ENCODE measurements at regions not wholly inside any gene's neighbourhood (a gene's known extent, or its start where the extent isn't known, plus 50 kb on each side); places are given as distances from the start of the nearest gene placed in this dataset.
"Not testable (repeated sequence)": the region's sequence is repeated elsewhere in the genome, so short reads cannot be mapped to it uniquely, and the experiment has no call there.

GRCh38 chr2:87406406-87407175 is 341.3 kb upstream of the PLGLB2 start:
- H3K9me3 ChIP-seq (ENCODE audit: low read length); H3K9ac ChIP-seq (ENCODE audit: low read length); H3K36me3 ChIP-seq (ENCODE audit: insufficient read depth, low read length); H3F3A ChIP-seq (ENCODE audit: insufficient read depth, low read length); H3K4me2 ChIP-seq (ENCODE audit: low read length); H4K20me1 ChIP-seq (ENCODE audit: insufficient read depth, low read length); H3K4me1 ChIP-seq (ENCODE audit: insufficient read depth, low read length, severe bottlenecking); H3K9me2 ChIP-seq (ENCODE audit: low read depth, low read length); H3K4me3 ChIP-seq (ENCODE audit: low read depth, low read length, poor library complexity, severe bottlenecking); H3K27me3 ChIP-seq (ENCODE audit: insufficient read depth, low read length); H2AFZ ChIP-seq (ENCODE audit: low read length); H3K27ac ChIP-seq (ENCODE audit: low read depth, low read length, poor library complexity, severe bottlenecking); H3K79me2 ChIP-seq (ENCODE audit: insufficient read depth, low read length): not testable (repeated sequence)

GRCh38 chr2:87409601-87410000 is 338.3 kb upstream of the PLGLB2 start:
- not testable (repeated sequence) for H3K9me3 ChIP-seq (ENCODE audit: low read length); H2AFZ ChIP-seq (ENCODE audit: low read length); H3K4me3 ChIP-seq (ENCODE audit: low read depth, low read length, poor library complexity, severe bottlenecking); H3F3A ChIP-seq (ENCODE audit: insufficient read depth, low read length); H4K20me1 ChIP-seq (ENCODE audit: insufficient read depth, low read length); H3K27me3 ChIP-seq (ENCODE audit: insufficient read depth, low read length); H3K79me2 ChIP-seq (ENCODE audit: insufficient read depth, low read length); H3K9me2 ChIP-seq (ENCODE audit: low read depth, low read length); H3K27ac ChIP-seq (ENCODE audit: low read depth, low read length, poor library complexity, severe bottlenecking); H3K4me2 ChIP-seq (ENCODE audit: low read length); H3K9ac ChIP-seq (ENCODE audit: low read length); H3K36me3 ChIP-seq (ENCODE audit: insufficient read depth, low read length); H3K4me1 ChIP-seq (ENCODE audit: insufficient read depth, low read length, severe bottlenecking)

- not testable (repeated sequence) for H4K20me1 ChIP-seq (ENCODE audit: insufficient read depth, low read length); H3K79me2 ChIP-seq (ENCODE audit: insufficient read depth, low read length); H3K4me3 ChIP-seq (ENCODE audit: low read depth, low read length, poor library complexity, severe bottlenecking); H3F3A ChIP-seq (ENCODE audit: insufficient read depth, low read length); H3K27ac ChIP-seq (ENCODE audit: low read depth, low read length, poor library complexity, severe bottlenecking); H2AFZ ChIP-seq (ENCODE audit: low read length); H3K9me3 ChIP-seq (ENCODE audit: low read length); H3K27me3 ChIP-seq (ENCODE audit: insufficient read depth, low read length); H3K36me3 ChIP-seq (ENCODE audit: insufficient read depth, low read length); H3K9ac ChIP-seq (ENCODE audit: low read length); H3K4me2 ChIP-seq (ENCODE audit: low read length); H3K9me2 ChIP-seq (ENCODE audit: low read depth, low read length); H3K4me1 ChIP-seq (ENCODE audit: insufficient read depth, low read length, severe bottlenecking)
Measured at GRCh38 chr2:87410371-87410770, 337.5 kb upstream of the PLGLB2 start.

- not testable (repeated sequence) for H2AFZ ChIP-seq (ENCODE audit: low read length); H3K9ac ChIP-seq (ENCODE audit: low read length); H3F3A ChIP-seq (ENCODE audit: insufficient read depth, low read length); H3K4me1 ChIP-seq (ENCODE audit: insufficient read depth, low read length, severe bottlenecking); H4K20me1 ChIP-seq (ENCODE audit: insufficient read depth, low read length); H3K4me3 ChIP-seq (ENCODE audit: low read depth, low read length, poor library complexity, severe bottlenecking); H3K36me3 ChIP-seq (ENCODE audit: insufficient read depth, low read length); H3K27me3 ChIP-seq (ENCODE audit: insufficient read depth, low read length); H3K4me2 ChIP-seq (ENCODE audit: low read length); H3K9me2 ChIP-seq (ENCODE audit: low read depth, low read length); H3K9me3 ChIP-seq (ENCODE audit: low read length); H3K79me2 ChIP-seq (ENCODE audit: insufficient read depth, low read length); H3K27ac ChIP-seq (ENCODE audit: low read depth, low read length, poor library complexity, severe bottlenecking)
Measured at GRCh38 chr2:87412036-87412820, 335.7 kb upstream of the PLGLB2 start.

GRCh38 chr2:87414331-87414730 is 333.6 kb upstream of the PLGLB2 start:
- H4K20me1 ChIP-seq (ENCODE audit: insufficient read depth, low read length); H3K4me3 ChIP-seq (ENCODE audit: low read depth, low read length, poor library complexity, severe bottlenecking); H3K27me3 ChIP-seq (ENCODE audit: insufficient read depth, low read length); H3K9me3 ChIP-seq (ENCODE audit: low read length); H3K27ac ChIP-seq (ENCODE audit: low read depth, low read length, poor library complexity, severe bottlenecking); H3F3A ChIP-seq (ENCODE audit: insufficient read depth, low read length); H3K36me3 ChIP-seq (ENCODE audit: insufficient read depth, low read length); H3K9me2 ChIP-seq (ENCODE audit: low read depth, low read length); H3K9ac ChIP-seq (ENCODE audit: low read length); H3K4me2 ChIP-seq (ENCODE audit: low read length); H3K4me1 ChIP-seq (ENCODE audit: insufficient read depth, low read length, severe bottlenecking); H3K79me2 ChIP-seq (ENCODE audit: insufficient read depth, low read length); H2AFZ ChIP-seq (ENCODE audit: low read length): not testable (repeated sequence)

- H3K36me3 ChIP-seq (ENCODE audit: insufficient read depth, low read length); H3K9ac ChIP-seq (ENCODE audit: low read length); H3K27me3 ChIP-seq (ENCODE audit: insufficient read depth, low read length); H3K27ac ChIP-seq (ENCODE audit: low read depth, low read length, poor library complexity, severe bottlenecking); H3F3A ChIP-seq (ENCODE audit: insufficient read depth, low read length); H3K4me3 ChIP-seq (ENCODE audit: low read depth, low read length, poor library complexity, severe bottlenecking); H3K9me3 ChIP-seq (ENCODE audit: low read length); H3K79me2 ChIP-seq (ENCODE audit: insufficient read depth, low read length); H3K4me1 ChIP-seq (ENCODE audit: insufficient read depth, low read length, severe bottlenecking); H4K20me1 ChIP-seq (ENCODE audit: insufficient read depth, low read length); H3K4me2 ChIP-seq (ENCODE audit: low read length); H3K9me2 ChIP-seq (ENCODE audit: low read depth, low read length); H2AFZ ChIP-seq (ENCODE audit: low read length): not testable (repeated sequence)
Measured at GRCh38 chr2:87414795-87415570, 332.9 kb upstream of the PLGLB2 start.

GRCh38 chr2:87415586-87416265 is 332.2 kb upstream of the PLGLB2 start:
- H3F3A ChIP-seq (ENCODE audit: insufficient read depth, low read length); H3K36me3 ChIP-seq (ENCODE audit: insufficient read depth, low read length); H3K9me2 ChIP-seq (ENCODE audit: low read depth, low read length); H3K4me3 ChIP-seq (ENCODE audit: low read depth, low read length, poor library complexity, severe bottlenecking); H4K20me1 ChIP-seq (ENCODE audit: insufficient read depth, low read length); H2AFZ ChIP-seq (ENCODE audit: low read length); H3K27ac ChIP-seq (ENCODE audit: low read depth, low read length, poor library complexity, severe bottlenecking); H3K79me2 ChIP-seq (ENCODE audit: insufficient read depth, low read length); H3K27me3 ChIP-seq (ENCODE audit: insufficient read depth, low read length); H3K4me2 ChIP-seq (ENCODE audit: low read length); H3K4me1 ChIP-seq (ENCODE audit: insufficient read depth, low read length, severe bottlenecking); H3K9me3 ChIP-seq (ENCODE audit: low read length); H3K9ac ChIP-seq (ENCODE audit: low read length): not testable (repeated sequence)
